GM23338 (cell line): ENCODE measurements at regions not wholly inside any gene's neighbourhood (a gene's known extent, or its start where the extent isn't known, plus 50 kb on each side); places are given as distances from the start of the nearest gene placed in this dataset.

ENCODE experiments used
- CREB1 ChIP-seq: fragments of 250-450 bp; sonication (Bioruptor Pico); IDR thresholded peaks from 2 replicates; pipeline ENCODE4 v1.5.0; 2020; ENCODE audit warnings: low read depth, mild to moderate bottlenecking, moderate library complexity
- CTCF ChIP-seq, 2 experiments: fragments of 200-600 bp in 1 of 2; sonication (generic) in 1 of 2; conservative IDR thresholded peaks; 2 replicates each; pipeline versions ENCODE4 v1.5.1 to v1.6.1; 2016 to 2017; ENCODE audit warnings: antibody characterized with exemption in 2 of 2, low read depth in 2 of 2, mild to moderate bottlenecking in 2 of 2, moderate library complexity in 1 of 2
- ETS1 ChIP-seq: IDR thresholded peaks from 2 replicates; pipeline ENCODE4 v1.6.1; 2016; ENCODE audit warnings: antibody characterized with exemption
- EZH2 ChIP-seq: fragments of 200-600 bp; sonication (generic); IDR thresholded peaks from one replicate; pipeline ENCODE4 v1.8.0; 2017; ENCODE audit warnings: antibody characterized with exemption, mild to moderate bottlenecking, low read depth; ENCODE audit not compliant: unreplicated experiment
- EZH2phosphoT487 ChIP-seq: fragments of 200-600 bp; sonication (generic); IDR thresholded peaks from one replicate; pipeline ENCODE4 v1.8.1; 2018; ENCODE audit warnings: antibody characterized with exemption; ENCODE audit not compliant: unreplicated experiment
- JUNB ChIP-seq: IDR thresholded peaks from one replicate; pipeline ENCODE4 v1.6.1; 2016; ENCODE audit warnings: antibody characterized with exemption; ENCODE audit not compliant: unreplicated experiment
- NANOG ChIP-seq: IDR thresholded peaks from 2 replicates; pipeline ENCODE4 v1.6.1; 2016; ENCODE audit warnings: antibody characterized with exemption, borderline replicate concordance
- POLR2AphosphoS5 ChIP-seq: IDR thresholded peaks from 2 replicates; pipeline ENCODE4 v1.6.1; 2016; ENCODE audit warnings: antibody characterized with exemption, low read depth
- REST ChIP-seq: IDR thresholded peaks from one replicate; pipeline ENCODE4 v1.6.1; 2018; ENCODE audit warnings: antibody characterized with exemption; ENCODE audit not compliant: unreplicated experiment
- STAT1 ChIP-seq: IDR thresholded peaks from one replicate; pipeline ENCODE4 v1.6.1; 2016; ENCODE audit warnings: antibody characterized with exemption; ENCODE audit not compliant: unreplicated experiment
- ZNF114 ChIP-seq: fragments of 250-450 bp; sonication (Bioruptor Pico); IDR thresholded peaks from 2 replicates; pipeline ENCODE4 v1.5.0; 2020; ENCODE audit warnings: mild to moderate bottlenecking, moderate library complexity
- ZNF331 ChIP-seq: fragments of 250-450 bp; sonication (Bioruptor Pico); IDR thresholded peaks from 2 replicates; pipeline ENCODE4 v1.5.0; 2020; ENCODE audit warnings: low read depth, mild to moderate bottlenecking, moderate library complexity
- ZNF462 ChIP-seq: fragments of 250-450 bp; sonication (Bioruptor Pico); IDR thresholded peaks from 2 replicates; pipeline ENCODE4 v1.5.0; 2020; ENCODE audit warnings: mild to moderate bottlenecking, moderate library complexity

- no peak for TF ChIP-seq EZH2
- no peak for TF ChIP-seq POLR2AphosphoS5
- TF ChIP-seq CTCF (conservative IDR thresholded peaks at IDR 0.05; ENCODE audit: low read depth in 2 of 2) = no peak
- TF ChIP-seq JUNB = no peak
- no peak for TF ChIP-seq EZH2phosphoT487
- TF ChIP-seq ZNF331 (CRISPR knock-in tag) = no peak
- no peak for TF ChIP-seq ZNF114 (CRISPR knock-in tag)
- no peak for TF ChIP-seq NANOG
- TF ChIP-seq CREB1 (CRISPR knock-in tag) = no peak
- TF ChIP-seq REST = no peak
- no peak for TF ChIP-seq ETS1
- no peak for TF ChIP-seq STAT1
- no peak for TF ChIP-seq ZNF462
Observed at GRCh38 chr2:55118643-55119083, 68.4 kb upstream of the RTN4 start.
